PC-3 (cell line): ENCODE measurements at regions not wholly inside any gene's neighbourhood (a gene's known extent, or its start where the extent isn't known, plus 50 kb on each side); places are given as distances from the start of the nearest gene placed in this dataset.

Experiments used
- EZH2 ChIP-seq: fragments of 300-600 bp; sonication (generic); IDR thresholded peaks from one replicate; pipeline ENCODE4 v1.6.1; 2017; ENCODE audit warnings: antibody characterized with exemption, mild to moderate bottlenecking, low read length; ENCODE audit not compliant: unreplicated experiment
- EZH2phosphoT487 ChIP-seq: fragments of 300-600 bp; sonication (generic); IDR thresholded peaks from 2 replicates; pipeline ENCODE4 v1.6.1; 2018; ENCODE audit warnings: mild to moderate bottlenecking, antibody characterized with exemption, low read length, borderline replicate concordance
- TF ChIP-seq, protein P1 (sequence below): fragments of 300-600 bp; sonication (generic); conservative IDR thresholded peaks from 2 replicates; pipeline ENCODE4 v1.5.1; 2017; ENCODE audit warnings: antibody characterized with exemption, low read depth, mild to moderate bottlenecking, low read length

DNA sequence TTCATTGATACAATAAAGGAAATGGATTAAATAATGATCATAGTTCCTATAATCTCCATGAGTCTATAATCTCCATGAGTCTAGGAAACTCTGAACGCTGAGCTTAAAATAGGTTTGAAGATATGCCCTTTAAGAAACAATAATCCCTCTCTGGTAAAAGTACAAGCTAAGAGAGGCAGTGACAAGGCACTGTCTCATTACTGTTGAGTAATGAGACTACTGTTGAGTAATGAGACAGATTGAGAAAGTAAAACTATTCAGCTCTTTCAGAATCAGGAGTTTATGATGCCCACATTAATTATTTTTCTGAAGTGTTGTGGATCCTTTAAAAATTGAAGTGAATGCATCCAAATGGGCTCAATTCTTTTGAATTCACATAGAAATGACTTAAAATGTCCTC is 235.5 kb upstream of the THRB start:
- TF ChIP-seq, protein P1, sequence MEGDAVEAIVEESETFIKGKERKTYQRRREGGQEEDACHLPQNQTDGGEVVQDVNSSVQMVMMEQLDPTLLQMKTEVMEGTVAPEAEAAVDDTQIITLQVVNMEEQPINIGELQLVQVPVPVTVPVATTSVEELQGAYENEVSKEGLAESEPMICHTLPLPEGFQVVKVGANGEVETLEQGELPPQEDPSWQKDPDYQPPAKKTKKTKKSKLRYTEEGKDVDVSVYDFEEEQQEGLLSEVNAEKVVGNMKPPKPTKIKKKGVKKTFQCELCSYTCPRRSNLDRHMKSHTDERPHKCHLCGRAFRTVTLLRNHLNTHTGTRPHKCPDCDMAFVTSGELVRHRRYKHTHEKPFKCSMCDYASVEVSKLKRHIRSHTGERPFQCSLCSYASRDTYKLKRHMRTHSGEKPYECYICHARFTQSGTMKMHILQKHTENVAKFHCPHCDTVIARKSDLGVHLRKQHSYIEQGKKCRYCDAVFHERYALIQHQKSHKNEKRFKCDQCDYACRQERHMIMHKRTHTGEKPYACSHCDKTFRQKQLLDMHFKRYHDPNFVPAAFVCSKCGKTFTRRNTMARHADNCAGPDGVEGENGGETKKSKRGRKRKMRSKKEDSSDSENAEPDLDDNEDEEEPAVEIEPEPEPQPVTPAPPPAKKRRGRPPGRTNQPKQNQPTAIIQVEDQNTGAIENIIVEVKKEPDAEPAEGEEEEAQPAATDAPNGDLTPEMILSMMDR: no peak
- TF ChIP-seq EZH2: no peak
- no peak for TF ChIP-seq EZH2phosphoT487
